HL-60/S4 treated with retinoic acid at 250 ng/mL for 4 days and 3 days (cell line): ENCODE measurements at regions not wholly inside any gene's neighbourhood (a gene's known extent, or its start where the extent isn't known, plus 50 kb on each side); places are given as distances from the start of the nearest gene placed in this dataset.

ENCODE experiments used
- in situ Hi-C: fragments of 300-500 bp; cut with MboI; formaldehyde crosslinking; loops from 2 replicates; pipeline ENCODE4 v1.7.0; 2022; ENCODE audit warnings: low sequenced_read_pairs

DNA sequence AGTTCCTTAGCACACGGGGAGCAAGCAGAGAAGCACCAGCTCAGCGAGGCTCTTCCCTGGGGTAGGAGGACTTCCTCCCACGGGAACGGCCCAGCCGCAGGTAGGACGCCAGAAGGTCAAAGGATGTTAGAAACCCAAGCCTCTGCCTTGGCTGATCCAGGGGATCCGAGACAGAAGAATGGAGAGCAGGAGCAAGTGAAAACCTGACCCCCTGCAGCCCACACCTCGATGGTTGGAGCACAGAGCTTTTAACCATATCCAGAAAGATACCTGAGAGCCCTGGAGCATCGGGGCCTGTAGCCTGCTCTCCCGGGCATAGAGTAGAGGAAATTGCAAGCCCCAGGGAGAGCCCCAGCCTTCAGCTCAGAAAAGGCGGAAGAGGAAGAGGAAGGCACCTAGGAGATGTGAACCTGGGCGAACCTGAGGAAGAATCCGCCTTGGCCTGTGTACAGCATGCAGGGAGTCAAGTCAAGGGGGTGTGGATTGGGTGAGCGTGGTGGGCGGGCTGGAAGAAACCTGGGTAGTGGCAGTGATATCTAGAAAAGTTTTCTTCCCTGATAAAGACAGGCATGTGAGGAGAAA lies 76.3 kb downstream of the PSMG1 start:
- in situ Hi-C loops: no loop called here

DNA sequence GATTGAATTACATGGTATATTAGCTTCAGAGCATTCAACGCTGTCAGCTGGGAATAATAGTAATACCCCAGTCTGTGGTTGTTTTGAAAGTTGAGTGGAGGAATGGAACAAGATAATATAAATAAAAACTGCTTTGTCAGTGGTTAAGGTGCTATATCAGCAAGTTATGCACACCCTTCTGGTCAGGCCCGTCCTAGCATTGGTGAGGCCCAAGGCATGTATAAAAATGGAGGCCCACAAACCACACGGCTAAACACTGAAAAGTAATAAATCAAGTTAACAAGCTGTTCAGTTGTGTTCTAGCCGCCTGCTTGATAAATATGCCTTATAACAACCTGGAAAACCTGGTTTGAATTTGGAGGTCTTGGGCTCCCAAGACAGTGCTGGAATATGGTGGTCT lies 77.4 kb downstream of the PSMG1 start:
- in situ Hi-C loops: no loop called here

DNA sequence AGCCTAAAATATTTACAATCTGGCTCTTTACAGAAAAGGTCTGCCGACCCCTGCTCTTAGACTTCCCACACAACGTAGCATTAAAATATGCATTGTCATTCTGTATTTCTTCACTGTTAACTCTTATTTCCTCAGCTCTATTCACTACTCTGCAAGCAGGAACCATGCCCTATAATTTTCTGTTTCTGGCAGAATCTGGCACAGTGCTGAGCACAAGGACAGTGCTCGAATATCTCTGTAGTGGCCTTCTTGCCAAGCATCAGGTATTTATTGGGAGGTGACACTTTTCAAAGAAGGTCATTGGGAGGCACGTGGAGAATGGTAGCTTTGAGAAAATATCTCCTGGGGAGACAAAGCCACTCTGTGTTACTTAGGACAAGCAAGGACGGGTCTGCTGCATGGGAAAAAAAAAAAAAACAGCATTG lies 77.9 kb downstream of the PSMG1 start:
- in situ Hi-C loops: no loop called here

DNA sequence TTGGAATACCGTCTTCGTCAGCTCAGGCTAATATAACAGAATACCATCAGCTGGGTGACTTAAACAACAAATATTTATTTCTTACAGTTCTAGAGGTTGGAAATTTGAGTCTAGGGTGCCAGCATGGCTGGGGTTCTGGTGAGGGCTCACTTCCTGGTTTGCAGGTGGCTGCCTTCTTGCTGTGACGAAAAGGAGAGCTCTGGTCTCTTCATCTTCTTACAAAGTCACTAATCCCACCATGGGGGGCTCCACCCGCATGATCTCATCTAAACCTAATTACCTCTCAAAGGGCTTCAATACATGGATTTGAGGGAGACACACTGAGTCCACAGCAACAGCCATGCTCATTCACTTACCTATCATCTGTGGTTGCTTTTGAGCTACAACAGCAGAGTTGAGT lies 78.3 kb downstream of the PSMG1 start:
- in situ Hi-C loops: no loop called here

DNA sequence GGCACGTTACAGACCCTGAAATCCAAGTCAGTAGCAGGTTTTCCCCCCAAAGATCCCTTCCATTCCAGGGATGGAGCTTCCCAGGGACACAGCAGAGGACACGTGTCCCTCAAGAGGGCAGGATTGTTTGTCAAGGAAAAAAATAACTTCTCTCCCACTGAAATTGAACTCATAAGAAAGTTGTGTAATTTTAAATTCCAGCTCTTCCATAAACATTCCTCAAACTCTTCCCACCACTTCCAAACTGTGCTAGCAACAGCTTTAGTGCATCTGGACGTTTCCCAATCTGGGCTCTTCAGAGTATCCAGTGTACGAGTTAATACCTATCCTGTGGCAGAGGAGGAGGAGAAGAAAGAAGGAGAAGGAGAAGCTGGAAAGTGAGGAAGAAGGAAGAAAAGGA lies 79.6 kb downstream of the PSMG1 start:
- in situ Hi-C loops: no loop called here

DNA sequence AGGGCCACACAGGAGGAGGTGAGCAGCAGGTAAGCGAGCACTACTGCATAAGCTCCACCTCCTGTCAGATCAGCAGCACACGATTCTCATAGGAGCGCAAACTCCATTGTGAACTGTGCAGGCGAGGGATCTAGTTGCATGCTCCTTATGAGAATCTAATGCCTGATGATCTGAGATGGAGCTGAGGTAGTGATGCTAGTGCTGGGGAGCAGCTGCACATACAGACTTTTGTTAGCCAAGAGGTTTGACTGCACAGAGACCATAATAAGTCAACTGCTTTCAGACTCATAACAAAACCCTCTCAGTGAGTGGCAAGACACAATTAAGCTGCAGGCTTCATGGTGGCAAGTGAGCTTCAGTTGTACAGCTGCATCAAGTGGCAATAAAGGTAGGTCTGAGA lies 83.4 kb downstream of the PSMG1 start:
- in situ Hi-C loops: no loop called here

DNA sequence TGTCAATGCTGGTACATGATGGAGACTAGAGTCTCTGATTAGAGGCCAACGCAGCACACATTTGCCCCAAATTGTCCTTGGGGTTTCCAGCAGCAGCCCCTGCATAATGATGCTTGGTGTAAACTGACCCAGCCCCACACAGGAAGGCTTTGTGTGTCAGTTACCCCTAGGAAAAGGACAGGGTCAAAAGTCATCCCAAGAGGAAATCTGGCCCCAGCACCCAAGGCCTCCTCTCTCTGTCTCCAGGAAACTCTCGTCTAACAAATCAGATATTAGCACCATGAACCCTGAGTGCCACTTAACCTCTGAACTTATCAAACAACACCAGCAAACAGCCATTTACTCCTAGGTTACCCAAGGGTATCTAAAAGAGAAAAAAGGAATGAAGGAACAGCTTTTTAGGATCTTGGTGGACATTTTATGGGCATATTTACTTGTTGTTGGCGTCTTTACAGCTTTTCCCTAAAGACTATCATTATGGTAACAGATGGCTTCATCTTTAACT lies 84.5 kb downstream of the PSMG1 start:
- in situ Hi-C loops: no loop called here

DNA sequence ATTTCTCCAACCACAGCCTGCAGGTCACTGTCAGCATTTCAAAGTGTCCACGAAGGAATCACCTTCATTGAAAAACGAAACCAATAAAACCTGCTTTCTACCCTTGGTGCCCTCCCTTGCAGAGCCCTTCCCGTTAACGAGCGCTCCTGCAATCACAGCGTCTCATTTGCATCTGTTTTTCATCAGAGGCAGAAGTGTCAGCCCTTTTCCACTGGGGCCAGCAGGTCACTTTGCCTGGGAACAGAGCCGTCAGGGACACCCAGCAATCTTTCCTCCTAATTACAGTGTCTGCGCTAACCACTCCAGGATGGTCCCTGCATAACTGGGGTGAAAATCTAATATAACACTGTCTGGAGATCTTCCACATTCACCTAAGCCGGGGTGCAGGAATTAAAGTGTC lies 85.3 kb downstream of the PSMG1 start:
- in situ Hi-C loops: no loop called here

DNA sequence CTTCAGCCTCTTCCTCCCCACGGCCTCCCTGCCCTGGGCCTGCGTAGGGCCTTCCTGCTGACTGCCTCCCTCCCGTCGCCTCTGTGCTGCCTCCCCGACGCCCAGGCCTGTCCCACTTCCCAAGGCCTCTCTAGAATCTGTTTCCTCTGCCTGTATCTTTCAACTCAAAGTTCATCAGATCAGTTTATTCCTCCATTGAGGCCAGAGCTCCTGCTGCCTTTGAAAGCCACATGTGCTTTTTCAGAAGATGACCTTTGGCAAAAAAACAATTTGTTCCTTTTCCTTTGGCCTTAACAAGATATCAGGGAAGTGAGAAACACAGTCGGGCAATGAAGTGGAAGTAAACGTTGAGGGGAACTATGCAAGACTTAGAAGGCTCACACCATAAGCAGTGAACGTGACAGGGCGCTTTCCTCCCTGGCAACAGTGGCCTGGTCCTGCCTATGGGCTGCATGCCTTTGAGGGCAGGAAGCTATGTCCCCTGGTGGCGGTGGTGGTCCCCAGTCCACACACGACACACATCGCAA lies 85.9 kb downstream of the PSMG1 start:
- in situ Hi-C loops: no loop called here

DNA sequence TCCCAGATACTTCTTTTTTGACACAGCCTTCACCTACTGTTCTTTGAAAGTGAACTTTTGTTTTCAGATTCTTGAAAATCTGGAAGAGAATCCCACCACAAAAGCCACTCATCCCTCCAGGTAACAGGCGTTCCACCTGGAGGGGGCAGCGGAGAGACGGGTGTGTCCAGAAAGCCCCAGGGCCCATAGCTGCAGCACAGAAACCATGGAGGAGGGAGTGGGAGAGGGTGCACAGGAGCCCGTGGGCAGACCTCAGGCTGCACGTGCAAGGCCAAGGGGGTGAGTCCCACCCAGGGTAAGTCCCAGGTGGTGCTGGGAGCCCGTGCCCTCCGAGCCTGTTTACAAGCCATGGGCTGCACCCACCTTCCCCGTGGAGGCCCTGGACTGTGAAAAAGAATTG lies 86.5 kb downstream of the PSMG1 start:
- in situ Hi-C loops: no loop called here

DNA sequence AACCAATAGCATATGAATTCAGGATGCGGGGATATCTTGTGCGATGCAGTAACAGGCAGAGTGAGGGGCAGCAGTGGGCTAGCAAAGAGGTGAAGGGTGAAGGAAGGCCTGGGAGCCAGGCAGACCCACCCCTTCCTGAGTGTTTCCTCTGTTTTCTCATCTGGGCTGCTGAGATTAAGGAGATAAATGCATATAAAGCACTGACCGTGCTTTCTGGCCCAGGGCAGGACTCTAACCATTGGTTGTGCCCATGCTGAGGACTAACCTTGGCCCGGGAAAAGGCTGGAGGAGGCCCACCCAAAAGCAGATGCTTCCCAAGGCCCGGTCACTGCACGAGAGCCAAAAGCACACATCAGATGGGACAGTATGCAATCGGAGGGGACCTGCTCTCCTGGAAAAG lies 87.6 kb downstream of the PSMG1 start:
- in situ Hi-C loops: no loop called here

DNA sequence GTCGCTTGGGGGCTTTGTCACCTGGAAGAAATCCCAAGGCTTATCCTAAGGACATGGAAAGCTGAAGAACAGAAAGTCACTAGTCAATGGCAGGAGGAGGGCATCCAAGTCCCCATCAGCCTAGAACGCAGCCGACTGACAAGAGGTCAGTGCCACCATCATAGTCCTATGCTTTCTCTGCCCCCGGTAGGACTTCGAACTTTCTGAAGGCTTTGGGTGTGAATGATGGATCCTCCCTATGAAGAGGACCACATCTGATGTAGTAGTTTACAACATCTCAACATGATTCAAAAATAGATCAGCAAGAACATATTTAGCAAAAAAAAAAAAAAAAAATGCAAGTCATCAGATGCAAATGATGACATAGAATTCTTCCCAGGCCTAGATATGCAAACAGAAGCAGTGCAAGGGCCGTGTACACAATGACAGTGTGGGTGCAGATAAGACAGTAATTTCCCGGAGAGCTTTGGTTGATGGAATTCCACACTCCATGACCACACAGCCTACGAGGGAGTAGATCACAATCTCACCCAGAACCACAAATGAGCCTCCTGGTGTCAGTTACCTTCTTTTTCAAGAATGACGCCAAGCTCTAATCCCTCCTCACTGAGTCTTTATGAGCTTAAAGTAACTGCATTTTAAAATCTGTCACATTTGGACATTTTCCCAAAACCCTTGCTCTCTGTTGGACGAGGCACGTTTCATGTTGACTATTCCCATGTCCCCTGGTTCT lies 88.2 kb downstream of the PSMG1 start:
- in situ Hi-C loops: no loop called here

DNA sequence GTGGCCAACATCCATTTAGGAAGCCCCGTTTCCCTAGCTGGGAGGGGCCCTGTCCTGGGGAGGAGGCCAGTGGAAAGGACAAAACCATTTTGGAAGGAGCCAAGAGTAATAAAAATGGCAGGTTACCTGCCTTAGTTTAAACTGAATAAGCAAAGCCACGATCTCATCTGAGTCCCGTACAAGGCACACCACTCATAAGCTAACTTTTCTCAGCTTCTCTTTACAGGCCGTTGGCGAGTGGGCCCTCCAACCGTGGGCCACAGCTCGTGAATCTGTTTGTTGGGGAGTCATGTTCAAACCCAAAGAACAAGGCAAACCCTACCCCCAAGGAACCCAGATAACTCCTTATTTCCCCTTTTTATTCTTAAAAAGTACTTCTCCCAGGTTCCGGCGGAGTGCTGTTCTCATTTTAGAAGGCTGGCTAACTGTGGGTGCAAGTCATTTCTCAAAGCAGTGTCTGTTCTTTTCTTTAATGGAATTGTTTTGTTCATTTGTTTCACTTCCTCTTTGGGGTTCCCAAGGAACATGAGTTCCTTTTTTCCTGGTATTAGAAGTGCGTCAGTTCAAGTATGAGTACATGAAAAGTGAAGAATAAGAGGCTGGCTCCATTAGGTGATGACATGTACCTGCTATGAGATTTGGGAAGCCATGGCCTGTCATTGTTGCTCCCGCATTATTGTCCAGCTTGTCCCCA lies 89.0 kb downstream of the PSMG1 start:
- in situ Hi-C loops: no loop called here

DNA sequence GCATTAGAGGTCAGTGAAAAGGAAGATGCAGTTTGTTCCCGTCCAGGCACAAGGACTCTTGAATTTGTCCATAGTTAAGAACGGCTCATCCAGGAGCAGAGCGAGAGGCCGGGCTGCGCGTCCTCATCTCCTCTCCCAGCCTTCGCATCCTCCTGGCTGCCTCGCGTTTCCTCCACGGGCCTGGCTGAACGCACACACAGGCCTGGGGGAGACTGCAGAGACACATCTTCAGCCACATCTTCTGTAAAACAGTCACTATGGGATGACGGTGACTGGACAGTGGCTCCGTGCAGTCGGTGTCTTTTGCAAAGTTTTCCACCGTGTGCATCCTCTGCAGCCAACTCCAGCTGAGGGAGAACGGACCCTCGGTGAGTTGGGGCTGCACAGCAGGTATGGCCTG lies 89.7 kb downstream of the PSMG1 start:
- in situ Hi-C loops: no loop called here

DNA sequence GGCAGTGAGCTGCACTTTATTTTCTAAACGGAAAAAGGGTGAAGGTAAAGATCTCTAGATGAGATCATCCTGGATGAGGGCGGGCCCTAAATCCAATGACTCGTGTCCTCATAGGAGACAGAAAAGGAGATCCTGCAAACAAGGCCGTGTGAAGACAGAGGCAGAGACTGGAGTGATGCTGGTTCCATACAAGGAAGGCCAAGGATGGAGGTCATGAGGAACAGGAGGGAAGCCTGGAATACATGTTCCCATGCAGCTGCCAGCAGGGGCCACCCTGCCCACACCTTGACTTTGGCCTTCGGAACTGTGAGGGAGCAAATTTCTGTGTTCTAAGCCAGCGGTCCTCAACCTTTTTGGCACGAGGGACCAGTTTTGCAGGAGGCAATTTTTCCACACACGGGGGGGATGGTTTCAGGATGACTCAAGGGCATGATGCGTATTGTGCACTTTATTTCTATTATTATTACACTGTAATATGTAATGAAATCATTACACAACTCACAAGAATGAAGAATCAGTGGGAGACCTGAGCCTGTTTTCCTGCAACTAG lies 94.3 kb downstream of the PSMG1 start:
- in situ Hi-C loops: no loop called here

DNA sequence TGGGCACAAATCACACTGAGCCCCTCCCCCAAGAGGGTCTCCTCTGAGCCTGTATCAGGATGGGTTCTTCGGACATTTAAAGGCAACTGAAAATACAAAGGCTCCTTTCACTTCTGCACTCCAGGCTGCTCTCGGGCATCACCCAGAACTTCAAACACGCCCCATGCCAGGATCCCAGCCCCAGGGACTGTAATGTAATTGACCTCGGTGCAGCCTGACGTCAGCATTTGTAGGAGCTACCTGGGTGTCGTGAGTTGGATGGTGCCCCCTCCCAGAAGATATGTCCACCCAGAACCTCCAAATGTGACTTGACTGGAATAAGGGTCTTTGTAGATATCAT lies 95.2 kb downstream of the PSMG1 start:
- in situ Hi-C loops: no loop called here

DNA sequence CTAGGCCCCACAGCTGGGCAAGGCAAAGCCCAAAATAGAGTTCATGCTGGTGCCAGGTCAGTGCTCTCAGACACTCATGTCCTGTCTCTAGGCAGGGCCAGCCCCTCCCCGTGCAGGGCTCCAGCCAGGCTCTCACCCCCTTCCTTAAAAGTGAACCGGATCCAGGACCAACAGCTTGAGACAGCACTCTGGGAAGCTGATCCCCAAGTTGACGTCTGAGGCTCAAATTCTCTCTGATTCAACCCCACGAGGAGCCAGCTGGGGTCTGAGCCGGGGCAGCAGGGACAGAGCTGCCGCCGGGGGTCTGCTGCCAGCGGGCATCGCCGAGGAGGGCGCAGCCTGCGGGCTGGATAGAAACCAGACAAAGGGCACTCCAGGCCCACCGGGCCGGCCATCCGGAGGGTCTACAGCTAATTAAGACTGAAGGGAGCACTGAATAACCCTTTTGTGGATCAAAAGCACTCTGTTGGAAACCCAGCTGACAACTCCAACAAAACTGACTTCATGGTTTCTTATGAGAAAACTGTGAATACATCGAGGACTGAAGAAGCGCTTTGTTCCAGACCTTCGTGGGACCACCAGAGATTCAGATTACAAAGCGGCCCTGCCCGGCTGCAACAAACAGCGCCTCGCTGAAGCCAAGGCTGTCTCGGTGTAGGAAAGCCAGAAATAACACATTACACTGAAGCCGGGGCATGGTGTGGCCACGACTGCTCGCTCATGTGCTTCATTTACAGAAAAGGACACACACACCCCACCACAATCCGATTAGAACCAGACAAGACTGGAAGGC lies 95.8 kb downstream of the PSMG1 start:
- in situ Hi-C loops: no loop called here

DNA sequence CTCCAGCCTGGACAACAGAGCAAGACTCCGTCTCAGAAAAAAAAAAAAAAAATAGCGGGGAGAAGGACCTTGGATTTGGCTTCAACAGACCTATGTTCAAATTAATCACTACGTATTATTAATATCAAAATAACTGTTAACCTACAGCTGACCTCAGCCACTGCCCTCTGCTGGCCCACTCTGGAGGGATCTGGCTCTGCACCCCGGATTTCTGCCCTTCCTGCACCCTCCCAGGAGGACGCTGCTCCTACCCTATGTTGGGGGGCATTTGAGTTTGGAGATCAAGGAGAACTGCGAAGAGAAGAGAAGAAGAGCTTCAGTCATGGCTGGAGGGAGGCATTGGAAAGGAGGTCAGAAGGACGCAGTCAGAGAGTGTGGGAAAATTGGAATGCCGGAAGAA lies 96.7 kb downstream of the PSMG1 start:
- in situ Hi-C loops: no loop called here

DNA sequence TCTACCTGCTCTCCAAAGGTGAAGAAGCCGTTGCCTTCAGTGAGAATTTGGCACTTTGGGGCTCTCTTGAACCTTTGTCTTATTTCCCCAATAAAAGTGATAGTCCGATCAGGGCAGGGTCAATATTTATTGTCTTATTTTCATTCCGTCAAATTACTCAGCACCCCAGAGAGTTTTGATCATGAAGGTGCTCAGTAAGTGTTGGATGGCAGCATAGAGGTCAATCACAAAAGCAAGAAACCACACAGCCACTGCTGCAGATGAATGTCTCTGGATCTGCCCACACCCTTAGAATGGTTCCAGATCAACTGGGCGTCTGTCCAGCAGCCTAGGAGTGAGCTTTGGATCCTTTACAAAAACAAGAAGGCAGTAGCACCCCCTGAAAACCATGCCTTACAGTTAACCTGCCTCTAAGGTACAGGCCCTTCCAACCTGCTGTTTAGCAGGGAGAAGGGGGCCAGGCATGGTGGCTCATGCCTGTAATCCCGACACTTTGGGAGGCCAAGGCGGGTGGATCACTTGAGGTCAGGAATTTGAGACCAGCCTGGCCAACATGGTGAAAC lies 97.3 kb downstream of the PSMG1 start:
- in situ Hi-C loops: no loop called here

DNA sequence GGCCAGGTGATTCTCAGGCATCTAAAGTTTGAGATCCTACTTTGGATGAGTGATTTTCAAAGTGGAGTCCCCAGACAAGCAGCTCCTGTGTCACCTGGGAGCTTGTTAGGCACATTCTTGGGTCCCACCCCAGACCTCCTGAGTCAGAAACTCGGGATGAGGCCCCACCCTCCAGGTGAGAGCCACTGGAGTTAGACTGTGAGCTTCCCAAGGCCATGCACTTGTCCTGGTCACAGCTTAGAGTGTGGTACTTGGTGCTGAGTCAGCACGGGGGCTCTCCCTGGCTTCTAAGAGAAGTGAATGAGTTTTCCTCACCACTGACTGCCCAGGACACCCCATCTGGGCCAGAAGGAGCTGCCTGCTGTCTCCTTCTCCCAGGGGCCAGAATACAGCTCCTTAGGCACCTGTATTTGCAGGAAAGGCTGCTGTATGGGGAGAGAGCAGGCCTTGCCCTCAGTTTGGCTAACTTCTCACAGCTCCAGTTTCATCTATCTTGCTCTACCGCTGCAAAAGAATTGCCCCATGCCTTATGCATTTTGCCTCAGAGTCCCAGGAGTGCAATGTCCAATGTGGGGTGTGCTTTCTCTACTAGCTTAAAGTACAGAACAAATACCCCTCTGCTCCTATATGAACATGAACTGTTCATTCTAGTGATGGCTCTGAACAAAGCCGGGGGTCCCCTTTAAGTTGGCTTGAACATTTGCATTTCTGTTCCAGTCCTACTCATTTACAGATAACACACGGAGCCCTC lies 98.1 kb downstream of the PSMG1 start:
- in situ Hi-C loops: no loop called here
